ENCODE measurements at regions not wholly inside any gene's neighbourhood (a gene's known extent, or its start where the extent isn't known, plus 50 kb on each side); places are given as distances from the start of the nearest gene placed in this dataset.

GRCh38 chr7:155992974-155993373 is 180.7 kb upstream of the SHH start:
- H3K36me3 ChIP-seq: no peaks in the 10 kb centered on the region
- H3K27me3 ChIP-seq: peaks cover 0 to 10% (median 3%) of the 10 kb centered on the region in 7 donors
- TF ChIP-seq CTCF (IDR thresholded peaks at IDR 0.05): no peak
- no peaks in the 10 kb centered on the region for H3K9me3 ChIP-seq
- H3K4me1 ChIP-seq: no peaks in the 10 kb centered on the region
- no peak for DNase-seq
- no peak for ATAC-seq
- H3K4me3 ChIP-seq: no peak overlapping the region
- H3K27ac ChIP-seq: no peak overlapping the region
- whole genome bisulfite sequencing, 2 donors: 77 to 86% methylated on average over 9 of the region's 9 CpGs
- intact Hi-C loops (cut with DNase I): no loop called here

- intact Hi-C loops (cut with DNase I): no loop called here
- no peak overlapping the region for H3K27ac ChIP-seq
- ATAC-seq (no peak), DNase-seq (no peak)
- no peak for TF ChIP-seq CTCF (IDR thresholded peaks at IDR 0.05)
- H3K4me1 ChIP-seq: no peaks in the 10 kb centered on the region
- H3K9me3 ChIP-seq: no peaks in the 10 kb centered on the region
- 83% methylated on average over 11 of the region's 11 CpGs for WGBS, 2 donors
- H3K27me3 ChIP-seq: peaks cover 0 to 10% (median 3%) of the 10 kb centered on the region in 7 donors
- no peak overlapping the region for H3K4me3 ChIP-seq
- H3K36me3 ChIP-seq: no peaks in the 10 kb centered on the region
Measured at GRCh38 chr7:155992538-155992937, 180.3 kb upstream of the SHH start.

GRCh38 chr7:155992107-155992506 is 179.8 kb upstream of the SHH start:
- no peak for ATAC-seq
- no peaks in the 10 kb centered on the region for H3K9me3 ChIP-seq
- H3K36me3 ChIP-seq: no peaks in the 10 kb centered on the region
- no peak for TF ChIP-seq CTCF (IDR thresholded peaks at IDR 0.05)
- H3K4me1 ChIP-seq: no peaks in the 10 kb centered on the region
- H3K27ac ChIP-seq: no peak overlapping the region
- WGBS, 2 donors: 74 to 79% methylated on average over 5 of the region's 5 CpGs
- intact Hi-C loops (cut with DNase I): no loop called here
- H3K4me3 ChIP-seq: no peak overlapping the region
- peaks cover 0 to 11% (median 3%) of the 10 kb centered on the region in 7 donors for H3K27me3 ChIP-seq
- no peak for DNase-seq

- Histone ChIP-seq H3K36me3 (no peaks in the 10 kb centered on the region), H3K4me3 (no peak overlapping the region), H3K27ac (no peak overlapping the region), H3K27me3 (peaks cover 0 to 13% (median 5%) of the 10 kb centered on the region in 7 donors), H3K4me1 (no peaks in the 10 kb centered on the region), H3K9me3 (no peaks in the 10 kb centered on the region)
- TF ChIP-seq CTCF (IDR thresholded peaks at IDR 0.05): no peak
- no peak for ATAC-seq
- intact Hi-C loops (cut with DNase I): no loop called here
- no peak for DNase-seq
- WGBS, 2 donors: 70 to 78% methylated on average over 5 of the region's 5 CpGs
Measured at GRCh38 chr7:155991470-155991869, 179.2 kb upstream of the SHH start.

Measured in heart right ventricle (tissue), 16 donors.